ENCODE measurements at regions not wholly inside any gene's neighbourhood (a gene's known extent, or its start where the extent isn't known, plus 50 kb on each side); places are given as distances from the start of the nearest gene placed in this dataset.

DNA sequence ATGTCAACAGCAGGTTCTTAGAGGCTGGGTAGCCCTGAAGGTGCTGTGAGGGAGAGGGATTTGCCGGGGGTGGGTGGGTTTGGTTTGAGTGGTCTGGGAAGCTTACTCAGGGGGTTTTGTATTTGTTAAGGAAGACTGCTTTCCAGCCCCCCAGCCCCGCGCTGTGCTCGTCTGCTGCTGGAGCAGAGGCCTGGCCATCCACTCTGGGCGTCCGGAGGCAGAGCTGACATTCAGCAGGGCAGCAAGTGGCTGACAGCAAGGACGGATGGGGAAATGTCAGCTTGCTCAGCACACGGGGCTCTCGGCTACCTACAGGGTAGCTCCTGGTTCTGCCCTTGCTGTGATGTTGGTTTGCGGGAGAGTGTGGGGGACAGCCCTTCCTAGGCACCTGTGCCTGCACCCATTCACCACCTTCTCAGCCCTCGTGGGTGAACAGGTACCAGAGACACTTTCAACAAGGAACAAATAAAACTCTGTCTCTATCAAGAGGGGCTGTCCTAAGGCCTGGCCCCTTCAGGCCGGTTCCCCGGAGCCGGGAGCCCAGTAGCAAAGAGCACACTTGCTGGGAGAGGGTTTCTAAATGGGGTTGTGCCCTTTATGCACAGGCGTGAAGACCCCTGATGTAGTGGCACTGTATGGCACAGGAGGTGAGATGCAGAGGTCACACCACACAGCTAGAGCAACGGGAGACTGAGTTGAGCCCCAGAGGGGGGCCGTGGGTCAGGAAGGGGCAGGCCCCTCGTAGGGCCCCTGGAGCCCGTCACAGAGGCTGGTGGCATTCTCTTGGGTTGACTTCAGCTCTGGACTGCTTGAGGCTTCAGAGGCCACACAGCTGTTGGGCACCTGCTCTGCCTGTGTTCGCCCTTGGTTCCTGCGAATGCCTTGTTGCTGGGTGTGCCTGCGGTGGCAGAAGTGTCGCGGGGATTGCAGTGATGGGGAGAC lies 72.2 kb upstream of the SHH start:
- in situ Hi-C loops (cut with HindIII; ENCODE audit: low pct_unique_long_range_greater_than_20kb, low sequenced_read_pairs) = no loop called here
- no peak for DNase-seq (ENCODE audit: low read depth, low spot score)

- in situ Hi-C loops (cut with HindIII; ENCODE audit: low pct_unique_long_range_greater_than_20kb, low sequenced_read_pairs) = no loop called here
- no peak for DNase-seq (ENCODE audit: low read depth, low spot score)
Measured at GRCh38 chr7:155883491-155884224, 71.4 kb upstream of the SHH start.

DNA sequence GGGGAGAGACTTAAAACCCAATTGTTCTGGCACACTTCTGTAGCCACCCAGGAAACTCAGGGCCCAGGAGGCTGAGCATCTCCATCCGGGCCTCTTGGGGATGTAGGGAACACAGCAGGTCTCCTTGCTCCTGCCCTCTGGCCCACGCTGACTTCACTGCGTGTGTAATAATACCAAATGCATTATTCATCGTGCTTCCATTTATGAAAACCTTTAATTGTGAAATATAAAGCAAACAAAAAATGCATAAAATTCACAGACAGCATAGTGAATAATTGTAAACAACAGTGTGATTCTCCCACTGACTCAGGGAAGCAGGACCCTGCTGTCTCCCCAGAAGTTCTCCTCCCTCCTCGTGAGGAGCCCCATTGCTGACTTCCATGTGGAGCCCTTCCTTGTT lies 70.3 kb upstream of the SHH start:
- DNase-seq (ENCODE audit: low read depth, low spot score) = no peak
- in situ Hi-C loops (cut with HindIII; ENCODE audit: low pct_unique_long_range_greater_than_20kb, low sequenced_read_pairs) = no loop called here

GRCh38 chr7:155881471-155882350 lies 69.4 kb upstream of the SHH start:
- in situ Hi-C loops (cut with HindIII; ENCODE audit: low pct_unique_long_range_greater_than_20kb, low sequenced_read_pairs) = no loop called here
- DNase-seq (ENCODE audit: low read depth, low spot score) = no peak

- no peak for DNase-seq (ENCODE audit: low read depth, low spot score)
- in situ Hi-C loops (cut with HindIII; ENCODE audit: low pct_unique_long_range_greater_than_20kb, low sequenced_read_pairs) = no loop called here
Measured at GRCh38 chr7:155880721-155881120, 68.5 kb upstream of the SHH start.

DNA sequence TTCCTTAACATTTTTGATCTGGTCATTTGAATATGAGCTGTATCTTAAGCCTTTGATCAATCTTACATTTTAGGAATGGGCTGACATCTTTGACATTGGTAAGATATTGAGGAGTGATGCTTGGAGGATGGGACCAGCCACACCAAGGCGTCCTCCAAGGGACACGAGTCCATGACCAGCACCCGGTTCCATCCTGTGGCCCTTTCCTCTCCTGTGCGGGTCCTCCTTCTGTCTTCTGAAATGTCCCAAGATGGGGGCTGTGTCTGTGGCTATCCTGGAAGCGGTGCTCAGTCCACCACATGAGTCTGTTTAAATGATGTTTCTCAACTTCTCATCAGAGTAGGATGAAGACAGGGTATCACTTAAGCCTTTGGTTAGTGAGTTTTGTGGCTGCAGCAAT lies 67.3 kb upstream of the SHH start:
- in situ Hi-C loops (cut with HindIII; ENCODE audit: low pct_unique_long_range_greater_than_20kb, low sequenced_read_pairs) = no loop called here

DNA sequence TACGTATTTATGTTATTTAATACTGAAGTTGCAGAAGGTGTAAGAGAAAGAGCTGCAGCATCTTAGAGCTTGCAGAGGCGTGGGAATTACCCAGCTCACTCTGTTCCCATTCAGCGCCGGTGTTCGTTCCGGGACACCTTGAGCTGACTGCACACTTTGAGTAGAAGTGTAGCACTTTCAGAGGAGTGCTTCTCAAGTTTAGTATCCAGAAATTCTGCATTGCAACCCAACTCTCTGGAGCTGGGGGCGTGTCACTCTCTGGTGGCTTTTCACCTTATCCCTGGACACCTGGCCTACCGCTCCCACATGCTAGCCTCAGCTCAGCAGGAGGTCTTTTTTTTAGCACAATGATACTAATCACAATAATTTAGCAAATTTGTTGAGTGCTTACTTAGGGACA lies 66.4 kb upstream of the SHH start:
- in situ Hi-C loops (cut with HindIII; ENCODE audit: low pct_unique_long_range_greater_than_20kb, low sequenced_read_pairs) = no loop called here
- no peak for DNase-seq (ENCODE audit: low read depth, low spot score)

More for the DNA sequence above, 67.3 kb upstream of the SHH start:
- no peak for DNase-seq (ENCODE audit: low read depth, low spot score)

DNA sequence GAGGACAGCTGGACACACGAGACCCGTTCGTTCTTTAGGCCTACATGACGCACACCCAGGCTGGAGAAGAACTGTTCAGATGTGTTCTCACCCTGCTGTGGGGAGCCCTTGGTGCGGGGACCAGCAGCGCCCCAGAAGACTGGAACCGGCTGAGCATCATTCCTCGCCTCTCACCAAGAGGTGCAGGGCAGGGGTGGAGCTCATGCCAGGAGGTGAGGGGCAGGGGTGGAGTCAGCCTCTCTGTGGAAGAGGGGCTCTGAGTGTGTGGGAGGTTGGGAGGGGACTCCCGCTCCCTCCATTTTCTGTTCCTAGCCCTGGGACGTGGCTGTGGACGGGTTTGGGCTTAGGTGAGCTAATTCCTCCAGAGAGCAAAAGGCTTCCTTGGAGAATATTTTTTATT lies 66.0 kb upstream of the SHH start:
- DNase-seq (ENCODE audit: low read depth, low spot score) = no peak

GRCh38 chr7:155877167-155877566 lies 64.9 kb upstream of the SHH start:
- in situ Hi-C loops (cut with HindIII; ENCODE audit: low pct_unique_long_range_greater_than_20kb, low sequenced_read_pairs) = no loop called here
- no peak for DNase-seq (ENCODE audit: low read depth, low spot score)

More for the DNA sequence above, 66.0 kb upstream of the SHH start:
- in situ Hi-C loops (cut with HindIII; ENCODE audit: low pct_unique_long_range_greater_than_20kb, low sequenced_read_pairs) = no loop called here

GRCh38 chr7:155874411-155874810 lies 62.1 kb upstream of the SHH start:
- in situ Hi-C loops (cut with HindIII; ENCODE audit: low pct_unique_long_range_greater_than_20kb, low sequenced_read_pairs) = no loop called here
- DNase-seq (ENCODE audit: low read depth, low spot score) = no peak

DNA sequence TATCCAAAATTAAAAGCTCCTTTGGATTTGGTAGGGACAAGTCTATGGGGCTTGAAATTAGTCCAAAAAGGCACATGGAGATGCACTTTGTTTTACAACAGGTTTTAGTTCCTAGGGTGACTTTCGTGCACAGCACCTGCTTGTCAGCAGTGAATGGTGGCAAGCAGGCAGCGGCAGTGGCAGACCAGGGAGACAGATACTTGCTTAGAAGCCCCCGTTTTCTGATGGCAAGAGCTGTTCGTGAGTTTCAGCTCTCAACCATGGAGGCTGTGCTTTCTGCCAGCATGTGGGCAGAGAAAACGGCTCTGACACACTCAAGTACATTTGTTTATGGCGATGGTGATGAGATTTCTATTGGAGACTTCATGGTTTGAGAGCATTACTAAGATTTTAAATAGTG lies 61.7 kb upstream of the SHH start:
- DNase-seq (ENCODE audit: low read depth, low spot score) = no peak
- in situ Hi-C loops (cut with HindIII; ENCODE audit: low pct_unique_long_range_greater_than_20kb, low sequenced_read_pairs) = no loop called here

GRCh38 chr7:155872678-155873369 lies 60.6 kb upstream of the SHH start:
- no peak for DNase-seq (ENCODE audit: low read depth, low spot score)

DNA sequence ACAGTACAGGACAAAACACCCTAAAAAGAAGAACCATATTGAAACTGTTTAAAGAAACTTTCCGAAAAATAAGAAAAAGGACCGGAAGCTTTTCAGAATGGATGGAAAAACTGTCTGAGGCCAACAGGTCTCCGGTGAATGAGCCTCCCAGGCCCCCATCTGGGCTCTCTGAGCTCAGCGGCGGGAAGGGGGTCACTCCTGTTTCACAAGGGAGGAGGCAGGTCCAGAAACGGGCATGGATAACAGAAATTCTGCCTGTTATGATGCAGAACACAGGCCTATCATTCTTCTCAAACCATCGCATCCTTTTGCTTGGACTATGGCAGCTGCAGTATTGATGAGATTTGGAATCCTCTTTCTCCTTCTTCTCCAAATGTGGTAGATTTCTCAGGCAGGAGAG lies 58.9 kb upstream of the SHH start:
- no peak for DNase-seq (ENCODE audit: low read depth, low spot score)
- in situ Hi-C loops (cut with HindIII; ENCODE audit: low pct_unique_long_range_greater_than_20kb, low sequenced_read_pairs) = no loop called here

More at GRCh38 chr7:155872678-155873369, 60.6 kb upstream of the SHH start:
- in situ Hi-C loops (cut with HindIII; ENCODE audit: low pct_unique_long_range_greater_than_20kb, low sequenced_read_pairs) = no loop called here

DNA sequence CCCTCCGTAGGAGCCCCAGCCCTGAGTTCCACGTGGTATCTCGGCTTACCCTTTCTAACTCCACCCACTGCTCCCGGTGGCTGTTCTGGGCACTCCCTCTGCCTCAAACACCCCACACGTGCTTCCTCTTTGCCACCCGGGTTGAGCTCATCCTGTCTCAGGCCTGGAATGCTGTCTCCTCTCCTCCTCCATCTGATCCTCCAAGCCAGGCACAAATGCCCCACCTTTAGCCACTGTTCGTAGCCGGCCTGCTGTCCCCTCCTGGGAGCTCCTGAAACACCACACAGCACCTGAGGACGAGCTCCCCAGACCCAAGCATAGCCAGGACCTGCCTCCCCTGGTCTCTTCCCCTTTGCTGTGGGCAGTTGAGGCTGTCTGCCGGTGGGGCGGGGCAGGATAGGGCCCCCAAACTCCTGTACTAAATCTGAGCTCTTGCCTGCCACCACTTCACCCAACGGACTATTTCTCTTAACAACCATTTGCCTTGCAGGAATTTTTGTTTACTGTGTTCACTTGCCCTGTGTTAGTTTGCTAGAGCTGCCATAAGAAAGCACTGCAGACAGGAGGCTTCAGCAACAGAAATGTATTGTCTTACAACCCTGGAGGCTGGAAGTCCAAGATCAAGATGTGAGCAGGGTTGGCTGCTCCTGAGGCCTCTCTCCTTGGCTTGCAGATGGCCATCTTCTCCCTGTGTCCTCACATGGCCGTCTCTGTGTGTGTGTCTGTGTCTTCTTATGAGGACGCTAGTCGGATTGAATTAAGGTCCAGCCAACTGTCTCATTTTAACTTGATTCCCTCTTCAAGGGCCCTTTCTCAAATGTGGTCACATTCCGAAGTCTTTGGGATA lies 58.3 kb upstream of the SHH start:
- in situ Hi-C loops (cut with HindIII; ENCODE audit: low pct_unique_long_range_greater_than_20kb, low sequenced_read_pairs) = no loop called here
- no peak for DNase-seq (ENCODE audit: low read depth, low spot score)

GRCh38 chr7:155869784-155870076 lies 57.5 kb upstream of the SHH start:
- in situ Hi-C loops (cut with HindIII; ENCODE audit: low pct_unique_long_range_greater_than_20kb, low sequenced_read_pairs) = no loop called here
- DNase-seq (ENCODE audit: low read depth, low spot score) = no peak

DNA sequence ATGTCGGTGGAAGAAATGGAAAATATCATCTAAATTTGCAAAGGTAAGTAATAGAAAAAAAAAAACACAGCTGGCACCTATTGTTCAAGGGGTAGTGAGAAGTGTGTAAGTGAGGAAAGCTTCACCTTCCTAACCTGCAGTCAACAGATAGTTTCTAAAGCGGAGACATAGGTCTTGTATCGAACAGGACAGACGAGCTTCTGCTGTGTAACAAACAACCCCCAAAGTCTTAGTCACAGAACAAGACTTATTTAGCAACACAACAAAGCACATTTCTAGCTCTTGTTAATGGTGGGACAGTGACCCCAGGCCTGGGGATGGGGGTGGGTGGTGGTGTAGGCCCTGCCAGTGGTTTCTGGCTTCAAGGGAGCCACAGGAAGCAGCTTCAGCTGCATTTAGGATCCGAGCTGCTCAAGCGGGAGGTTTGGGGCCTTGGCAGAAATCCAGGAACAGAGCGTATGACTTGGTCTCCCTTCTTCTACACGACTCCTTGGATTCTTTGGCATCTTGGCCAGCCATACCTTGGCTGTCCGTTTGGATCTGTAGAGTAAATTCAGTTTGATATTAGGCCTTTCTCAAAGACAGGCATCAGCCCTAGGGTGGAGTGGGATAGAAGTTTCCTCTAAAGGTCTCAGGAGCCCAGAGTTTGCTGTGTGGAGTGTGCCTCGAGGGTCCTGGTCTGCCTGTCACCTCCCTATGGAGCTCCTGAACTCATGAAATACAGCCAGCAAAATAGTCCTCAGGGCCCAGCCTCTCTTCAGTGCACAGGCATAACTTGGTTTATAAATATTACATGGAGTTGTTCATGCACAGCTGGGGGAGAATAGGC lies 56.9 kb upstream of the SHH start:
- in situ Hi-C loops (cut with HindIII; ENCODE audit: low pct_unique_long_range_greater_than_20kb, low sequenced_read_pairs) = no loop called here
- DNase-seq (ENCODE audit: low read depth, low spot score) = no peak
